GM12878 (cell line): ENCODE measurements at regions not wholly inside any gene's neighbourhood (a gene's known extent, or its start where the extent isn't known, plus 50 kb on each side); places are given as distances from the start of the nearest gene placed in this dataset.

Experiments used
- CHD2 ChIP-seq: IDR thresholded peaks from 2 replicates; pipeline ENCODE4 v1.6.1; 2011; ENCODE audit warnings: low read depth, low read length, improper control_type of control experiment, borderline replicate concordance
- CTCF ChIP-seq, 3 experiments: IDR thresholded peaks in 2 of 3; conservative IDR thresholded peaks in 1 of 3; 2 replicates each; pipeline ENCODE4 v1.5.1; 2011; ENCODE audit warnings: low read depth in 3 of 3, low read length in 3 of 3, mild to moderate bottlenecking in 3 of 3, control low read depth in 2 of 3, moderate library complexity in 2 of 3, inconsistent platforms in 1 of 3, mixed read lengths in 1 of 3; ENCODE audit not compliant: control insufficient read depth in 2 of 3, insufficient read depth in 1 of 3; ENCODE audit errors: extremely low read depth in 1 of 3
- CUX1 ChIP-seq: IDR thresholded peaks from 2 replicates; pipeline ENCODE4 v1.6.1; 2012; ENCODE audit warnings: improper control_type of control experiment, low read depth, low read length; ENCODE audit not compliant: insufficient replicate concordance
- ETV6 ChIP-seq, 2 experiments: fragments of 450-650 bp in 1 of 2; IDR thresholded peaks in 1 of 2; conservative IDR thresholded peaks in 1 of 2; 2 replicates each; pipeline ENCODE4 v1.6.1; 2014; ENCODE audit warnings: antibody characterized with exemption in 1 of 2, borderline replicate concordance in 1 of 2, low read depth in 1 of 2, mild to moderate bottlenecking in 1 of 2, moderate library complexity in 1 of 2
- EZH2 ChIP-seq: IDR thresholded peaks from 2 replicates; pipeline ENCODE4 v1.6.1; 2012; ENCODE audit warnings: low read depth, mild to moderate bottlenecking, control low read depth, inconsistent platforms, low read length, borderline replicate concordance; ENCODE audit not compliant: control insufficient read depth
- HDGF ChIP-seq: fragments of 450-650 bp; IDR thresholded peaks from 2 replicates; pipeline ENCODE4 v1.6.1; 2016; ENCODE audit warnings: antibody characterized with exemption
- PBX3 ChIP-seq: IDR thresholded peaks from 2 replicates; pipeline ENCODE4 v1.6.1; 2011; ENCODE audit warnings: mild to moderate bottlenecking, low read depth, low read length, moderate library complexity; ENCODE audit not compliant: insufficient replicate concordance
- POLR2A ChIP-seq: IDR thresholded peaks from 2 replicates; pipeline ENCODE4 v1.6.1; 2011; ENCODE audit warnings: low read depth, mild to moderate bottlenecking, low read length
- RAD21 ChIP-seq: IDR thresholded peaks from 2 replicates; pipeline ENCODE4 v1.6.1; 2011; ENCODE audit warnings: mild to moderate bottlenecking, low read depth, low read length, moderate library complexity; ENCODE audit not compliant: insufficient read depth
- SMARCA5 ChIP-seq: fragments of 450-650 bp; IDR thresholded peaks from 2 replicates; pipeline ENCODE4 v1.6.1; 2017; ENCODE audit warnings: mild to moderate bottlenecking
- SMC3 ChIP-seq: IDR thresholded peaks from 2 replicates; pipeline ENCODE4 v1.6.1; 2011; ENCODE audit warnings: low read length, improper control_type of control experiment, borderline replicate concordance
- SREBF2 ChIP-seq: IDR thresholded peaks from 2 replicates; pipeline ENCODE4 v1.6.1; 2012; ENCODE audit warnings: mild to moderate bottlenecking, low read length
- TBL1XR1 ChIP-seq: IDR thresholded peaks from 2 replicates; pipeline ENCODE4 v1.6.1; 2012; ENCODE audit warnings: low read depth, low read length, improper control_type of control experiment

DNA sequence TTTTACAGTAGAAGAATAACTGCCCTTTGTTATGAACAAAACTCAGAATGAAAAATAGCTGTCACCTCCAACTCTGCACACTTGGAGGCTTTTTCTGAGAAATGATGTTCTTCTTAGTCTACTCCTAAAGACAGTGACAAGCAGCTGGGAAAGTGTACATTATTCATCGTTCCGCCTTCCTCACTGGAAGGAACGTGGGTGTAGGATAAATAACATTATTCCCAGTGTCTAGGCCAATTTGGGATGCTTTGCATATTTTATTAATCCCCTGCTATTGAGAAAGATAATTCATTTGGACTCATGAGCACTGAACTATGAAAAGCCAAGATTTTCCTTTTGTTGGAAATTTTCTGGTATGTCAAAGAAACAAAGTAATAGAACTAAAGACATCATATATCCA is 87.8 kb downstream of the VCX2 start:
- TF ChIP-seq CUX1 (no peak), SMARCA5 (no peak), CHD2 (no peak), RAD21 (no peak), HDGF (no peak), CTCF (IDR thresholded peaks at IDR 0.05 in 2 of 3, conservative IDR thresholded peaks at IDR 0.05 in 1 of 3; ENCODE audit: control insufficient read depth in 2 of 3, extremely low read depth in 1 of 3, insufficient read depth in 1 of 3, low read depth in 3 of 3, low read length in 3 of 3) (no peak), SREBF2 (no peak), ETV6 (conservative IDR thresholded peaks at IDR 0.05 in 1 of 2, IDR thresholded peaks at IDR 0.05 in 1 of 2; ENCODE audit: borderline replicate concordance in 1 of 2, low read depth in 1 of 2) (no peak), POLR2A (no peak), TBL1XR1 (no peak), SMC3 (no peak), PBX3 (no peak), EZH2 (no peak)
